GM21381 (cell line): ENCODE measurements at regions not wholly inside any gene's neighbourhood (a gene's known extent, or its start where the extent isn't known, plus 50 kb on each side); places are given as distances from the start of the nearest gene placed in this dataset.

Experiments
- ATAC-seq: cut with Tn5 transposase; IDR thresholded peaks from one replicate; pipeline ENCODE4 v1.9.1; 2021; ENCODE audit warnings: mild to moderate bottlenecking, moderate library complexity; ENCODE audit not compliant: unreplicated experiment

DNA sequence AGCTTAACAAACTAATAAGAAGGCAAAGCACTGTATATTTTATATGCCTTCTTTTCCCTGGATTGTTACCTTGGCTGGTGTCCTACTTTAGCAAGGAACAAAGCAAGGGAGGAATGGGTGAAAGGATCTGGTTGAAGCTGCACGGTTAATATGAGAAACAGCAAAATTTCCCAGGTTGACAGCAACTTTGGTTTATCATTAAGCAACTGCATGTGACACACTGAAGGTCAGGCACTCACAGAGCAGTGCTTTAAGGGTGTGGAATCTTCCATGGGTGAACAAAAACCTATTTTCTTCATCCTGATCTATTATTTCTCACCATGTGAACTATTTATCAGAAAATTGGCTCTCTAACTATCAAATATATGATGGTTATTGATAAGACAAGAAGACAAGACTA, 109.0 kb upstream of the ATP10B start:
- ATAC-seq = no peak

GRCh38 chr5:160960592-160960991, 108.6 kb upstream of the ATP10B start:
- ATAC-seq = no peak

GRCh38 chr5:160959804-160960203, 107.8 kb upstream of the ATP10B start:
- peak; percentile 44 for ATAC-seq

DNA sequence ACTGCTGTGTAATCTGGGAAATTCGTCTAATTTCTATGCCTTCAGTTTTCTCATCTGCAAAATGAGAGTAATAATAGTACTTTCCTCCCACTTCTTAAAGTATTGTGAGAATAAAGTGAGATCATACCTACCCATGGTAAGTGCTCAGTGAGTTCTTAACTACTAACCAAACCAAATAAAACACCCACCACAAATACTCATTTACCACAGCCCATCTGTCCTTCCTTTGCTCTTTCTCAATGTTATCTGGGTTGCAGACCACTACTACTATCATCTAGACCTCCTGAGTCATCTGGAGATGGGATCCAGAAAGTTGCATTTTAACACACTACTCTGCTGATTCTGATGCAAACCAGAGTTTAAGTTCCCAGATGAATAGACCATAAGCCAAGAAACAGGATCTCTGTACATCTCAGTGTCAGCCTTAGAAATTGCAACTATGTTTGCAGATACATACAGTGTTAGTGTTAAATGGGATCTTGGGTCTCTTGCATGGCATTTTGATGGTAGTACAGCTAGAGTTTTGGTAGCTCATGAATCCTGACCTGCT, 105.4 kb upstream of the ATP10B start:
- ATAC-seq = peak; percentile 46

DNA sequence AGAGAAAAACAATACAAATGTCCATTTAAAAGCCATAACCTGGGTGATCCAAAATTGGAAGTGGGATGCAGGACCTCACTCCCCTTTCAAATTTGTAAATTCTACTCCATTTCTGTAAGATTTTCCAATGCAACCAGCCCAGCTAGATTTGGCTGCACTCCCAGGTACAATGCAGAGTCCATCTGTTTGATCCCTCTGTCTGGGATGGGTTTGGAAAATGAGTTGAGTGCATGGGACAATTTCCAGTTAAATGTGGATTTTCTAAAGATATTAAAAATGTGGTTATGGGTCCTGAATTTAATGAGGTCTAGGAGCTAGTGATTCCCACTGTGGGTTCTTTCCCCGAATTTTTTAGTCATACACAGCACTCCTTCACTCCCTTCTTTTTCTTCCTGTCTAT, 104.0 kb upstream of the ATP10B start:
- ATAC-seq = no peak

GRCh38 chr5:160950311-160950710, 98.3 kb upstream of the ATP10B start:
- ATAC-seq = no peak

DNA sequence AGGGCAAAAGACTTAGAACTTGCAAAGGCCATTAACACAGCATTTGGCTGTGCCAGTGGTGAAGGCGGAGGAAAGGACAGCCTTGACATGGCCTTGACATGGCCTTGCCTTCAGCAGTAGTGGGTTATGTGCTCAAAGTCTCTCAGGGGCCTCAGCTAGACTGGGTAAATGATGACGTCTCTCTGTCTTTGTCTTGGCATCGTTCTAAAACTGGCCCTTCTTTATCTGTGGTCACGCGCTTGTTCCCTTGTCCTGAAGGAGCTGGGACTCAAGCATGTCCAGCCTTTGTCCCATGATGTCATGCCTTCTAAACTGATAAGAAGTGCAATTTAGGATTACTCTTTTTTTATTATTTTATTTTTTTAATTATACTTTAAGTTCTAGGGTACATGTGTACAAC, 88.7 kb upstream of the ATP10B start:
- ATAC-seq = no peak

DNA sequence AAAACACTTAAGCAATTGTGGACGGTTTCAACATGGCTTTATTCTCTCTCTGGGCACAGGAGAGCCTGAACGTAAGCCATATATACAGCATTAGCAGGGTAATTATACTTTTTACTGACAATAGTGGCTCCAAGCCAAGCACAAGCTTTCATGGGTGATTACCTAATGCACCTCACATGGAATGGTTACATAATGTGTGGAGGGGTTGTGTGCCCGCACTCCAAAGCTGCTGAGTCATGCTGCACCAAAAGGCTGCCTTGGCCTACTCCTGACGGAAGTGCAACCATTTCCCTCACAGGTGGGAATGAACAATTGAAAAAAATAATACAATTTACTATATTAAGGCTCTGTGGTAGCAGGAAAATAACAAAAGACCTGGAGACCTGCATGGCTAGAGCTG, 86.5 kb upstream of the ATP10B start:
- no peak for ATAC-seq

DNA sequence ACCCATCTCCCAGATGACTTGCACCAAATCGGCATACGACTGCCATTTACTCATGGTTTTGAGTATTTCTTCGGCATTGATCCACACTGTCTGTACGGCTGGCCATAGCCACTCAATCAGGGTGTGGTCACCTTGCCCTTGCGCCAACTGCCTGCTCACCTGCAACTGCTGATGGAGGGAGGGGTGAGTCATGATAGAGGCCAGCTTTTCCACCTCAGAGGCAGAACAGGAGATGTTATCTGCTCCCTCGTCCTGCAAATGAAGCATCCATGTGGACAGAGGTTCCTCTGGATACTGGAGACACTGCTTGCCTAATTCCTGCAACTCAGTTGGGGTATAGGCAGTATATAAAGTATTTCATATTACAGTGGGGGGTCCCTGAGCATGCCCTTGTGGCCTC, 85.6 kb upstream of the ATP10B start:
- no peak for ATAC-seq

DNA sequence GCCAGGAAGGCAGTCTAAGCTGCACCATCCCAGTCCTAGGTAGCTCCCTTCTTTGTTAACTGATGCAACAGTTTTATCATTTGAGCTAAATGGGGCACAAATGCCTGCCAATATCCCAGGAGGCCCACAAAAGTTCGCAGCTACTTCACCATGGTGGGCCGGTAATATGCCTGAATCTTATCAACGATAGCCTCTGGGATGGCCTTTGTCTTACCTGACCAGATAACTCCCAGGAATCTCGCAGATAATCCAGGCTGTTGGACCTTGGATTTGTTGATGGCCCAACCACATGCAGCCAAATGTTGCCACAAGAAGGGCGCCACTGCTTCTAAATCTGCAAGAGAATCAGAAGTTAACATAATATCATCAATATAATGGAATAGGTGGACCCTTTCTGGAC, 83.8 kb upstream of the ATP10B start:
- no peak for ATAC-seq

DNA sequence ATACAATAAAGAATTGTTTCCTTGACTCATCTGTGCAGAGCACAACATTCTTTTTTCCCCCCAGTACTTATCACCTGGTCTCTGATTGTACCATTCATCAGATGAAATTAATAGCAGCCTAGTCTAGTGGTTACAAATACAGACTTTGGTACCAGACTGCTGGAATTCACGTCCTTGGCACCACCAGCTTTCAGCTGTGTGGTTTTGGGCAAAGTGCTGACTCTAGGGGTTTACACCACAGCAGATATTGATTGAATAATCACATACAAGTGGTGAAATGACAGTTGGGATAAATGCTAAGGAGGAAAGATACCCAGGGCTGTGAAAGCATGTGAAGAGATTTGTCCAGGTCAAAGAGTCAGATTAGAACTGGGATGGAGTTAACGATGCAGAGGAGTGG, 79.3 kb upstream of the ATP10B start:
- no peak for ATAC-seq

DNA sequence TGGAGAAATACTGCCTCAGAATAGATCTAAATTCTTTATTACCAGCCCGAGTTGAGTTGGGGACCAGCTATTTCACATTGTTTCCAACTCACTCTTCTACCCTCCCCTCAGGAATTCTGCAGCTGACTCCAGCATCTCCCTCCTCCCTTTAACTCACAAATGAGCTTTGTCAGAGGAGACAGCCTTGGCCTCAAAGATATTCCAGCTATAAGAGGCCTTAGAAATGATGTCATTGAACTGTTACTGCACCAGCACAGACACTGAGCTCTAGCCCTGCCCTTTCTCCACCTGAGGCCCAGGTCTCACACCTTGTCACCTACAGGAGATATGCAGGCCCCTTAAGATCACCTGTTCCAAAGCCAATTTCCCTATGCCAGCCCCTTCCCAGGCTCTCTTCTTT, 78.4 kb upstream of the ATP10B start:
- ATAC-seq = no peak

GRCh38 chr5:160929906-160930305, 77.9 kb upstream of the ATP10B start:
- no peak for ATAC-seq

- no peak for ATAC-seq
These were observed 77.3 kb upstream of the ATP10B start for GRCh38 chr5:160929360-160929759.

- ATAC-seq = no peak
These were observed 74.4 kb upstream of the ATP10B start for GRCh38 chr5:160926428-160926827.

DNA sequence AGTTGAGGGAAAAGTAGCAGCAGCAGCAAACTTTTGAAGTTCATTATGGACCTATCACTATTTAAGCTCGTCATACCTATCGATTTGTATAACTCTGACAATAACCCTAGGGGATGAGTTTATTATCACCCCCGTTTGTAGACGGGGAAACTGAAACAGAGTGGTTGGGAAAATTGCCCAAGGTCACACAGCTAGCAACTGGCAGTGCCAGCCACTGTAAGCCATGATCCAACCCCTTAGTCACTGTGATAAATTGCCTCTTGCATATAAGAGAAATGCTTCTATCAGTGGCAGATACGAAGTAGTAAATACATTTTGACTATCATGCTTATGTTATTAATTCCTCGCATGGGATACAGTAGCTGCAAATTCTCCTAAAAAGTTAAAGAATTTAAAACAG, 73.3 kb upstream of the ATP10B start:
- no peak for ATAC-seq

- no peak for ATAC-seq
These were observed 72.1 kb upstream of the ATP10B start for GRCh38 chr5:160923936-160924710.

DNA sequence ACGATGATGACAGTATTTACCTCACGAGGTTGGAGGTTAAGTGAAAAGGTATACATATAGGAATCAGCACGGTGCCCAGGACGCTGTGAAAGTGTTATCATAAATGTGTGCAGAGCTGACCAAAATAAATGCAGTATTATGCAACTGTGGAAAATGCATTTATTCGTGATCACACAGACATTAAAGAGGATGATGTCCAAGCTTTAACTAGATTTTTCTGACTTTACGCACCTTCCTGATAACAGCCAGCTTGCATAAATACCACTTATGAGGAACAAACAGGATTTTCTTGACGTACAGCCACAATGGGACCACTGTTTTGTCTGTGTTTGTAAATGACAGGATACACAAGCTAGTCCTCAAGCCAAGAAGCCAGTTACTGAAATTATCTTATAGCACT, 71.4 kb upstream of the ATP10B start:
- no peak for ATAC-seq

GRCh38 chr5:160922311-160922710, 70.3 kb upstream of the ATP10B start:
- no peak for ATAC-seq

DNA sequence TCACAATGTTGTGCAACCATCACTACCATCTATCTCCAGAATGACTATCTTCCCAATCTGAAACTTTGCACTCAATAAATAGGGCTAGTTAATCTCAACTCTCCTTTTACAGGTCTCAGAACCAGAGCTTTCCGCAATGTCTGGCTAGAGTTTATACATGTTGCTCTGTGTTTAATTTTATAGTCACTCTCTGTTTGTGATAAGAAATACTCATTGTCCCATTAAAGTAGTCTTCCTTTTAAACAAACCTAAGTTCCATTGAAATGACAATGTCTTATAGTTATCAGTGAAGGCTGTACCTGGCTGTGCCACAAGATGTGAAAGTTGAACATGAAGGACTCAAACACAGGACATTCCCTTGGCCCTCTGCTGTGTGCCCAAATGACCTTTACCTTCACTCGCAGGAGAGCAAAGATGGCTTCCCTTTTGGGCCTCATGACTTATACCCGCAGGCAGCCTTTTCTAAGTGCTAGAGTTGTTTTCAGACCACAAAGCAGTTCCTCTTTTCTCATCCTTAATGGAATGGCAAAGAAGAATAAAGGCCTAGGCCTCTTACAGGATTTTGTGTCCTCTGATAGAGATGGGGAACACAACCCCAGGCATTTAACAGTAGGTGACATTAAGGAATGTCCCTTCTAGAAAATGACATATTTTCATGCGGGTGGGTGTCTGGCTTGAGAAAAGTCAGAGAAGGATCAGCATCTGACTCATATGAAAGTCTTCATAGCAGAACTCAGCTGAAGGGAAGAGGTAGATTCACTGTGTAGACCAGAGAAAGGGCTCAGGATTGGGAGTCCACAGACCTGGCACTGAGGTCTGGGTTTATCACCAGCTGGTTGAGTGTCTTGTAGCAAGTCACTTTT, 69.6 kb upstream of the ATP10B start:
- no peak for ATAC-seq

DNA sequence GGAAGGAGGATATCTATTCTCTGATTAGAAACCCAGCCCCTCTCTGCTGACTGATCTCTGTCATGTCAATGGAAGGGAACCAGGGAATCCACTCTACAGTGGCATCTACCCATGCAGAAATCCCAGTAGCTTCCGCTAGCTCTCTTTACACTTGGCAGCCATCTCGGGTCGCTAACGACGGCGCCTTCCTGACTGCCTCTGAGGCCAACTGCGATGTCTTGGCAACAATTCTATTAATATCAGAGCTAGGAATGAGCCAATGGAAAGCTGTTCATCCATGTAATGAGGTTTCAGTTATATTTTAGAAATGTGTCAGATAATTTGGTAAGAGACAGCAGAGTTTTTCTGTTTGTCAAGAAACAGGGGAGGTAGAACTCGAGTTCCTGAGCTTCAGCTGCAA, 67.6 kb upstream of the ATP10B start:
- no peak for ATAC-seq

DNA sequence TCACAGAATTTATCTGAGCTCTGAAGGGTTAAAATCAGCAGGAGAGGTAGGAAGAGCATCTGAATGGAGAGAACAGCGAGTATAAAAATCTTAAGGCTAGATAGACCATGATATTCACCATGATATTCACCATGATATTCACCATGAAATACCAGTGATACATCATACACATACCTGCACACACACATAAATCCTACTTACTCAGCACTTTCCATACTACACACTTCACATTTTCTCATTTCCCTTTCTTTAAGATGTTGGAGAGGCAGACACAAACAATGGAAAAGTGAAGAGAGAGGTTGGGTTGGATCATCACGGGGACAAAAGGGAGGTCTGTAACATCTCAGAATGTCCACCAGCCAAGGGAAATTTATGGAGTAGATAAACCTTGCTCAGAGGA, 66.4 kb upstream of the ATP10B start:
- ATAC-seq = no peak
